OCI-LY1 (cell line): ENCODE measurements at regions not wholly inside any gene's neighbourhood (a gene's known extent, or its start where the extent isn't known, plus 50 kb on each side); places are given as distances from the start of the nearest gene placed in this dataset.

Experiments used
- CTCF ChIP-seq: fragments of 200-600 bp; sonication (generic), shearing (Covaris generic); IDR thresholded peaks from 2 replicates; pipeline ENCODE4 v1.5.1; 2017; ENCODE audit warnings: mild to moderate bottlenecking, antibody characterized with exemption, low read length, moderate library complexity, mixed read lengths
- EZH2 ChIP-seq: fragments of 200-600 bp; sonication (generic), shearing (Covaris generic); IDR thresholded peaks from 2 replicates; pipeline ENCODE4 v1.8.0; 2017; ENCODE audit warnings: borderline replicate concordance, mixed run types, mild to moderate bottlenecking, antibody characterized with exemption, low read length, moderate library complexity, mixed read lengths

- TF ChIP-seq CTCF (no peak), EZH2 (no peak)
Measured at GRCh38 chr5:86125731-86126601, 491.8 kb upstream of the COX7C start.
